ENCODE measurements at regions not wholly inside any gene's neighbourhood (a gene's known extent, or its start where the extent isn't known, plus 50 kb on each side); places are given as distances from the start of the nearest gene placed in this dataset.

- Histone ChIP-seq H3K27me3 (ENCODE audit: low read depth, low read length) (peaks cover 83% of the 10 kb centered on the region), H3K4me1 (ENCODE audit: low read length) (no peaks in the 10 kb centered on the region), H3K4me2 (ENCODE audit: low read length) (no peak overlapping the region), H3K9me3 (ENCODE audit: insufficient read depth, low read length) (no peaks in the 10 kb centered on the region), H2AFZ (ENCODE audit: low read depth, low read length) (no peak overlapping the region), H3K9ac (ENCODE audit: low read length) (no peak overlapping the region), H3K36me3 (replicated peaks; ENCODE audit: low read depth, low read length) (no peaks in the 10 kb centered on the region), H3K27ac (ENCODE audit: low read length) (no peak overlapping the region), H3K79me2 (ENCODE audit: low read length) (no peaks in the 10 kb centered on the region), H3K4me3 (ENCODE audit: low read length) (no peak overlapping the region), H4K20me1 (ENCODE audit: insufficient read depth, low read length) (no peaks in the 10 kb centered on the region)
- TF ChIP-seq CTCF (IDR thresholded peaks at IDR 0.05; ENCODE audit: low read depth, low read length) (no peak), EZH2phosphoT487 (IDR thresholded peaks at IDR 0.05; ENCODE audit: low read depth) (no peak)
Measured at GRCh38 chr3:38992117-38992760, 59.5 kb downstream of the SCN11A start.

GRCh38 chr3:38990621-38991020 lies 61.1 kb downstream of the SCN11A start:
- no peak overlapping the region for H3K4me3 ChIP-seq (ENCODE audit: low read length)
- H3K4me2 ChIP-seq (ENCODE audit: low read length), result no peak overlapping the region
- no peaks in the 10 kb centered on the region for H3K36me3 ChIP-seq (replicated peaks; ENCODE audit: low read depth, low read length)
- H3K27ac ChIP-seq (ENCODE audit: low read length), result no peak overlapping the region
- H3K9me3 ChIP-seq (ENCODE audit: insufficient read depth, low read length), result no peaks in the 10 kb centered on the region
- peaks cover 84% of the 10 kb centered on the region for H3K27me3 ChIP-seq (ENCODE audit: low read depth, low read length)
- no peak overlapping the region for H2AFZ ChIP-seq (ENCODE audit: low read depth, low read length)
- no peaks in the 10 kb centered on the region for H3K79me2 ChIP-seq (ENCODE audit: low read length)
- H3K4me1 ChIP-seq (ENCODE audit: low read length), result no peaks in the 10 kb centered on the region
- TF ChIP-seq EZH2phosphoT487 (IDR thresholded peaks at IDR 0.05; ENCODE audit: low read depth), result no peak
- TF ChIP-seq CTCF (IDR thresholded peaks at IDR 0.05; ENCODE audit: low read depth, low read length), result no peak
- H4K20me1 ChIP-seq (ENCODE audit: insufficient read depth, low read length), result no peaks in the 10 kb centered on the region
- H3K9ac ChIP-seq (ENCODE audit: low read length), result no peak overlapping the region

- Histone ChIP-seq H3K27me3 (ENCODE audit: low read depth, low read length) (peaks cover 88% of the 10 kb centered on the region), H3K4me1 (ENCODE audit: low read length) (no peaks in the 10 kb centered on the region), H3K36me3 (replicated peaks; ENCODE audit: low read depth, low read length) (no peaks in the 10 kb centered on the region), H3K27ac (ENCODE audit: low read length) (no peak overlapping the region), H3K4me2 (ENCODE audit: low read length) (no peak overlapping the region), H3K4me3 (ENCODE audit: low read length) (no peak overlapping the region), H4K20me1 (ENCODE audit: insufficient read depth, low read length) (no peaks in the 10 kb centered on the region), H3K79me2 (ENCODE audit: low read length) (no peaks in the 10 kb centered on the region), H3K9me3 (ENCODE audit: insufficient read depth, low read length) (no peaks in the 10 kb centered on the region), H3K9ac (ENCODE audit: low read length) (no peak overlapping the region), H2AFZ (ENCODE audit: low read depth, low read length) (no peak overlapping the region)
- TF ChIP-seq EZH2phosphoT487 (IDR thresholded peaks at IDR 0.05; ENCODE audit: low read depth) (no peak), CTCF (IDR thresholded peaks at IDR 0.05; ENCODE audit: low read depth, low read length) (no peak)
Measured at GRCh38 chr3:38989917-38990510, 61.7 kb downstream of the SCN11A start.

GRCh38 chr3:38988955-38989354 lies 62.8 kb downstream of the SCN11A start:
- H4K20me1 ChIP-seq (ENCODE audit: insufficient read depth, low read length), result no peaks in the 10 kb centered on the region
- H3K27me3 ChIP-seq (ENCODE audit: low read depth, low read length), result peaks cover 79% of the 10 kb centered on the region
- H3K79me2 ChIP-seq (ENCODE audit: low read length), result no peaks in the 10 kb centered on the region
- no peak for TF ChIP-seq EZH2phosphoT487 (IDR thresholded peaks at IDR 0.05; ENCODE audit: low read depth)
- TF ChIP-seq CTCF (IDR thresholded peaks at IDR 0.05; ENCODE audit: low read depth, low read length), result no peak
- H3K27ac ChIP-seq (ENCODE audit: low read length), result no peak overlapping the region
- no peak overlapping the region for H2AFZ ChIP-seq (ENCODE audit: low read depth, low read length)
- H3K4me1 ChIP-seq (ENCODE audit: low read length), result no peaks in the 10 kb centered on the region
- H3K9ac ChIP-seq (ENCODE audit: low read length), result no peak overlapping the region
- H3K36me3 ChIP-seq (replicated peaks; ENCODE audit: low read depth, low read length), result no peaks in the 10 kb centered on the region
- no peak overlapping the region for H3K4me3 ChIP-seq (ENCODE audit: low read length)
- no peak overlapping the region for H3K4me2 ChIP-seq (ENCODE audit: low read length)
- no peaks in the 10 kb centered on the region for H3K9me3 ChIP-seq (ENCODE audit: insufficient read depth, low read length)

Measured in OCI-LY3 (cell line).